Naive thymus-derived CD8-positive, alpha-beta T cell (primary cell): ENCODE measurements at regions not wholly inside any gene's neighbourhood (a gene's known extent, or its start where the extent isn't known, plus 50 kb on each side); places are given as distances from the start of the nearest gene placed in this dataset.
"Not testable (repeated sequence)": the region's sequence is repeated elsewhere in the genome, so short reads cannot be mapped to it uniquely, and the experiment has no call there.

ENCODE experiments used
- ATAC-seq, 2 donors: fragments of 150-1000 bp; cut with Tn5 transposase in 1 of 2; sonication (Bioruptor Pico), chemical (Tn5 transposase) in 1 of 2; 1 replicate in 1 of 2; 2 replicates in 1 of 2; pipeline ENCODE4 v1.10.0; 2021; ENCODE audit warnings: mild to moderate bottlenecking in 2 of 2, moderate library complexity in 2 of 2
- POLR2A ChIA-PET: fragments of 350-600 bp; sonication (Branson Sonifier 250); formaldehyde crosslinking; loops from one replicate; lab custom pipeline; 2021; ENCODE audit warnings: antibody characterized with exemption; lab: Charles Lee
- DNase-seq, 10 donors: peaks; one replicate each; pipeline versions ENCODE4 v3.0.0 to v3.0.0-alpha.2; 2020 to 2022
- H3K27ac Mint-ChIP-seq, 10 donors: one replicate each; pipeline ENCODE4 v1.8.0; 2020 to 2022; ENCODE audit warnings: mild to moderate bottlenecking in 10 of 10, mixed read lengths in 10 of 10, moderate library complexity in 4 of 10, inconsistent platforms in 1 of 10
- H3K27me3 Mint-ChIP-seq, 5 donors: one replicate each; pipeline ENCODE4 v1.8.0; 2021 to 2022; ENCODE audit warnings: mixed read lengths in 5 of 5
- H3K36me3 Mint-ChIP-seq, 3 donors: one replicate each; pipeline ENCODE4 v1.8.0; 2020 to 2022; ENCODE audit warnings: mixed read lengths in 3 of 3, mild to moderate bottlenecking in 2 of 3, inconsistent platforms in 1 of 3
- H3K4me1 Mint-ChIP-seq, 4 donors: one replicate each; pipeline ENCODE4 v1.8.0; 2021 to 2022; ENCODE audit warnings: mixed read lengths in 4 of 4
- H3K4me3 Mint-ChIP-seq, 10 donors: one replicate each; pipeline ENCODE4 v1.8.0; 2020 to 2022; ENCODE audit warnings: mild to moderate bottlenecking in 10 of 10, mixed read lengths in 10 of 10, moderate library complexity in 6 of 10, inconsistent platforms in 1 of 10
- H3K9me3 Mint-ChIP-seq, 9 donors: one replicate each; pipeline ENCODE4 v1.8.0; 2020 to 2022; ENCODE audit warnings: mixed read lengths in 9 of 9, mild to moderate bottlenecking in 3 of 9, inconsistent platforms in 1 of 9, moderate library complexity in 1 of 9

DNA sequence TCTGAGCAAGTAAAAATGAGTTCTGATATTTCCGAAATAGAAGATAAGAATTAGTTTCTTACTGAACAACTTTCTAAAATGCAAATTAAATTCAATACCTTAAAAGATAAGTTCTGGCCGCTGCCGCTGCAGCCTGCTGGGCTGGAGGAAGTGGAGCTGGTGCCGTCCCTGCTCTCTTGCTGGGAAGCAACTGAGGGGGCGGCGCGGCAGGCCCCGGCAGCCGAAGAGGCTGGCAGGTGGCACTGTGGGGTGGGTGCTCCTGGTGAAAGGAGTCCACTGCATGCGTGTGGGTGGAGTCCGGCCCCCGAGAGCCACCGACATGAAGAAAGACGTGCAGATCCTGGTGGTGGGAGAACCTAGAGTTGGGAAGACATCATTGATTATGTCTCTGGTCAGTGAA, 89.5 kb upstream of the ZNF519 start:
- Mint-ChIP-seq H3K27ac (no peak overlapping the region), H3K36me3 (peaks cover 5 to 36% (median 21%) of the 10 kb centered on the region in 3 donors), H3K4me1 (no peaks in the 10 kb centered on the region), H3K27me3 (no peaks in the 10 kb centered on the region), H3K4me3 (no peak overlapping the region), H3K9me3 (peaks cover 0 to 14% (median 0%) of the 10 kb centered on the region in 9 donors)
- ATAC-seq, result no peak
- no peak for DNase-seq
- POLR2A ChIA-PET, result no interaction called here

DNA sequence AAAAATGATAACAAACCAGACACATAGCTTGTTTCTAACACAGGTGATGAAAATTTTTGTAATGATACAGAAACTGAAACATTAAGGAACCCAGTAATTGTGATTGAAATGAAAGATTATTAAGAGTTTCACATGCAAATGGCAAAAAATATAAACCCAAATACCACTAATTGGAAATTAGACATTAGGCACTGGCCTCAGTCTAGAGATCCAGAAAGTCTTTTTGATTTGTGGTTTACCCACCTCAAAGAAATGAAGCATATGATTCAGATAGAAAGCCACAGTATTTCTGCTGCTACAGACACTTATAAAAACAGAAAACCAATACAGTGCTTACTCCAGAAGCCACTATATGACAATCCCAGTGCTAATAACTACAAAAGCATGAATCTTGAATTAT, 83.7 kb upstream of the ZNF519 start:
- H3K4me3 Mint-ChIP-seq, POLR2A ChIA-PET, H3K27ac Mint-ChIP-seq, H3K9me3 Mint-ChIP-seq, ATAC-seq, H3K4me1 Mint-ChIP-seq, DNase-seq, H3K27me3 Mint-ChIP-seq: not testable (repeated sequence)
- peaks cover 3 to 31% (median 5%) of the 10 kb centered on the region in 3 donors for H3K36me3 Mint-ChIP-seq

DNA sequence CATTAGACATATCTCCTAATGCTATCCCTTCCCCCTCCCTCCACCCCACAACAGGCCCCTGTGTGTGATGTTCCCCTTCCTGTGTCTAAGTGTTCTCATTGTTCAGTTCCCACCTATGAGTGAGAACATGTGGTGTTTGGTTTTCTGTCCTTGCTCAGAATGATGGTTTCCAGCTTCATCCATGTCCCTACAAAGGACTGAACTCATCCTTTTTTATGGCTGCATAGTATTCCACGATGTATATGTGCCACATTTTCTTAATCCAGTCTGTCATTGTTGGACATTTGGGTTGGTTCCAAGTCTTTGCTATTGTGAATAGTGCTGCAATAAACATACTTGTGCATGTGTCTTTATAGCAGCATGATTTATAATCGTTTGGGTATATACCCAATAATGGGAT, 71.2 kb upstream of the ZNF519 start:
- peaks cover 10 to 30% (median 15%) of the 10 kb centered on the region in 3 donors for H3K36me3 Mint-ChIP-seq
- H3K9me3 Mint-ChIP-seq, H3K27me3 Mint-ChIP-seq, H3K4me1 Mint-ChIP-seq, H3K27ac Mint-ChIP-seq, ATAC-seq, H3K4me3 Mint-ChIP-seq, POLR2A ChIA-PET, DNase-seq: not testable (repeated sequence)

DNA sequence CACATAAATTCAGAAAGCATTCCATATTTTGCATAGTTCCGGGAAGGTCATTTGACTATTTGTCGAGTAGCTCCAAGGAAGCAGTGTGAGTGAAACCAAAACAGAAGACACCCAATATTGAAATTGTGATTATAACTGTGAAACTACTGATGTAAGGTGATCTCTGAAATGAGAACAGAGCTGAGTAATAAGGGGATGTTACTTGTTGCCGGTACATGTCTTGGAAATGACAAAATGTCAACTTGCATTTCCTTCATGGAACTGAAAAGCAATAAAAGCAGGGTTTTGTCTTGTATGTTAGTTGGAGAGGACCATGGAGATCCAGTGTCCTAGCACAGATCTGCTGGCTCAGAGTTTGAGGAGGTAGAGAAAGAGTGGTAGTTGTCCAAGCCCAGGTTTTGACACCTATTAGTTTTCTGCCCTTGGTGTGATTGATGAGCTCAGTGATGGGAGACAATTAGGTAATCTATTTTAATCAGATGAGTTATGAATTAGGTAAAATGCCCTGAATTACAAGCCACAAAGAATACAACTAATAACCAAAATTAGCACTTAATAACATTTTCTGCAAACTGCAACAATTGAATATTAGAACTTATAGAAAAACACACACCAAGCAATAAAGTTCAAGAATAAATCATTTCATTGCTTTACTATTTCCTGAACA, 58.7 kb upstream of the ZNF519 start:
- H3K9me3 Mint-ChIP-seq, DNase-seq, H3K27ac Mint-ChIP-seq, ATAC-seq, H3K4me1 Mint-ChIP-seq, POLR2A ChIA-PET, H3K27me3 Mint-ChIP-seq, H3K4me3 Mint-ChIP-seq: not testable (repeated sequence)
- peaks cover 0 to 15% (median 0%) of the 10 kb centered on the region in 3 donors for H3K36me3 Mint-ChIP-seq

DNA sequence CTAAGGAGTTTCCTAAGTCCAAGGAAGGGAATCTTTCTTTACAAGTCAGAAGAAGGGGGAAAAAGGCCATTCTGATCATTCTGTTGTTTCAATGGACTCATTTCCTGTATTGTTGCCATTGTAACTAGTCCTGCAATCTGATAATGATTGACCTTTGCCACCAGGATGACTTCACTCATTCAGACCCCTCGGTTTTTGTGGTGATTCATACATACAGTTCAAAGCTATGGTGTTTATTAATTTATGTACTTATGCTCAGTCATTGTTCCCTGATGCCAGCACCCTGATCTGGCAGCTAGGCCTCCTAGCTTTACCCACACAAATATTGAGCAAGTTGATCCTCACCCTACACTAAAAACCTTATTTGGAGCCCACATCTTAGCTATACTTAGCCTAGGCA, 57.6 kb upstream of the ZNF519 start:
- no peaks in the 10 kb centered on the region for H3K4me1 Mint-ChIP-seq
- H3K27ac Mint-ChIP-seq, result no peak overlapping the region
- H3K9me3 Mint-ChIP-seq, result no peaks in the 10 kb centered on the region
- no peaks in the 10 kb centered on the region for H3K27me3 Mint-ChIP-seq
- H3K4me3 Mint-ChIP-seq, result no peak overlapping the region
- peaks cover 0 to 15% (median 0%) of the 10 kb centered on the region in 3 donors for H3K36me3 Mint-ChIP-seq
- no peak for ATAC-seq
- DNase-seq, result no peak
- POLR2A ChIA-PET, result no interaction called here

DNA sequence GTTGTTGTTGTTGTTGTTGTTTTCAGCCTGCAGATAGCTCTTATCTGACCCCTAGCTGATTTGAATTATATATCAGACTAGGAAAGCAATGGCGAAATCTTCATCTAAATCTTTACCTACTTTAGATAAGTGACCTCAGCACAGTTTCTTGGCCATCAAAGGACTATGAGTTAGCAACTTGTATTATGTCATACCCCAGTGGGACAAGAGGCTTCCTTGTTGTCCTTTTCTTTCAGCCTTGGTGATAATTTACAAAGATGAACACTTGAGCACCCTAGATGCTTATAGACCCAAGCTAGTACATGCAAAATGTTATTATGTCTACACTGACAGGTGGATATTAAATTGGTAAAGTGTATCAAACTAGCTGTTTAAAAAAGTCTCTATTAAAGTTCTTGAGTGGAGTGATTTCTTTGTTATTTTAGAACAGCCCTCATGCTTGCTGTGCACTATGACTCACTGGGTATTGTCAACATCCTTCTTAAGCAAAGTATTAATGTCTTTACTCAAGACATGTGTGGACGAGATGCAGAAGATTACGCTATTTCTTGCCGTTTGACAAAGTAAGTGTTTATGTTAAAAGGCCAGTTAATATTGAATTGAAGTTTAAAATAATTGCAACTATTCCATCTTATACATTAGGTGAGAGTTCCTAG, 56.6 kb upstream of the ZNF519 start:
- ATAC-seq, DNase-seq, POLR2A ChIA-PET, H3K4me1 Mint-ChIP-seq, H3K27ac Mint-ChIP-seq, H3K9me3 Mint-ChIP-seq, H3K27me3 Mint-ChIP-seq, H3K4me3 Mint-ChIP-seq: not testable (repeated sequence)
- H3K36me3 Mint-ChIP-seq, result peaks cover 0 to 20% (median 0%) of the 10 kb centered on the region in 3 donors
